CD14-positive monocyte (primary cell): ENCODE measurements at regions not wholly inside any gene's neighbourhood (a gene's known extent, or its start where the extent isn't known, plus 50 kb on each side); places are given as distances from the start of the nearest gene placed in this dataset. TPM values are rescaled to one million over a fixed set of nuclear protein-coding genes. Genes with fewer than 3 reads are reported as not detected.

Experiments
- DNase-seq, 3 donors: peaks; one replicate each; pipeline ENCODE4 v3.0.0-alpha.2; 2011 to 2022
- H2AFZ ChIP-seq: 2 replicates; pipeline ENCODE4 v1.6.0; 2012; ENCODE audit warnings: mild to moderate bottlenecking, low read depth, low read length, inconsistent platforms; ENCODE audit not compliant: insufficient read depth, poor library complexity, severe bottlenecking
- H3K27ac ChIP-seq, 2 donors: 1 replicate in 1 of 2; 2 replicates in 1 of 2; pipeline ENCODE4 v1.5.1; 2012 to 2013; ENCODE audit warnings: low read length in 2 of 2, control low read depth in 1 of 2, inconsistent platforms in 1 of 2, low read depth in 1 of 2, mild to moderate bottlenecking in 1 of 2
- H3K27me3 ChIP-seq, 2 donors: one replicate each; pipeline versions ENCODE4 v1.6.0 to v1.6.1; 2011 to 2013; ENCODE audit warnings: low read length in 2 of 2; ENCODE audit not compliant: control insufficient read depth in 2 of 2, insufficient read depth in 2 of 2
- H3K36me3 ChIP-seq, 2 donors: replicated peaks in 1 of 2; 1 replicate in 1 of 2; 2 replicates in 1 of 2; pipeline versions ENCODE4 v1.5.1 to v1.6.1; 2012 to 2013; ENCODE audit warnings: low read length in 2 of 2, control low read depth in 1 of 2, inconsistent platforms in 1 of 2, mild to moderate bottlenecking in 1 of 2; ENCODE audit not compliant: insufficient read depth in 2 of 2, control insufficient read depth in 1 of 2
- H3K4me1 ChIP-seq, 2 donors: 1 replicate in 1 of 2; 2 replicates in 1 of 2; pipeline versions ENCODE4 v1.5.1 to v1.6.1; 2012 to 2013; ENCODE audit warnings: low read length in 2 of 2, control low read depth in 1 of 2, inconsistent platforms in 1 of 2, mild to moderate bottlenecking in 1 of 2, moderate library complexity in 1 of 2; ENCODE audit not compliant: insufficient read depth in 2 of 2, control insufficient read depth in 1 of 2
- H3K4me2 ChIP-seq: replicated peaks from 2 replicates; pipeline ENCODE3; 2012; ENCODE audit warnings: low read length, moderate library complexity, mild to moderate bottlenecking; ENCODE audit not compliant: poor library complexity, severe bottlenecking; ENCODE audit errors: extremely low read depth
- H3K4me3 ChIP-seq, 3 experiments: fragments of 200-600 bp in 1 of 3; sonication (generic) in 1 of 3; replicated peaks in 1 of 3; 1 replicate in 2 of 3; 2 replicates in 1 of 3; pipeline ENCODE4 v1.5.1; 2011 to 2013; ENCODE audit warnings: low read length in 3 of 3, mild to moderate bottlenecking in 3 of 3, control low read depth in 2 of 3, low read depth in 2 of 3, inconsistent platforms in 1 of 3, moderate library complexity in 1 of 3
- H3K79me2 ChIP-seq: 2 replicates; pipeline ENCODE4 v1.6.0; 2012; ENCODE audit warnings: mild to moderate bottlenecking, control low read depth, inconsistent platforms, low read length, moderate library complexity; ENCODE audit not compliant: insufficient read depth
- H3K9ac ChIP-seq: 2 replicates; pipeline ENCODE4 v1.6.0; 2017; ENCODE audit warnings: low read length, mild to moderate bottlenecking; ENCODE audit not compliant: insufficient read depth, poor library complexity, severe bottlenecking
- H3K9me3 ChIP-seq, 2 donors: replicated peaks in 1 of 2; 1 replicate in 1 of 2; 2 replicates in 1 of 2; pipeline versions ENCODE4 v1.5.1 to v1.6.1; 2012 to 2013; ENCODE audit warnings: low read length in 2 of 2, control low read depth in 1 of 2; ENCODE audit not compliant: control insufficient read depth in 1 of 2, insufficient read depth in 1 of 2
- H4K20me1 ChIP-seq: 2 replicates; pipeline ENCODE4 v1.6.0; 2012; ENCODE audit warnings: mild to moderate bottlenecking, low read length, control low read depth, moderate library complexity; ENCODE audit not compliant: insufficient read depth
- H3K27ac Mint-ChIP-seq, 7 donors: one replicate each; pipeline ENCODE4 v1.8.0; 2020; ENCODE audit warnings: mild to moderate bottlenecking in 7 of 7, mixed read lengths in 7 of 7, moderate library complexity in 6 of 7, inconsistent platforms in 2 of 7
- H3K27me3 Mint-ChIP-seq, 3 donors: one replicate each; pipeline ENCODE4 v1.8.0; 2021 to 2022; ENCODE audit warnings: low read depth in 3 of 3, mild to moderate bottlenecking in 3 of 3, mixed read lengths in 3 of 3, moderate library complexity in 3 of 3, inconsistent platforms in 1 of 3
- H3K36me3 Mint-ChIP-seq, 2 donors: one replicate each; pipeline ENCODE4 v1.8.0; 2020; ENCODE audit warnings: mixed read lengths in 2 of 2, inconsistent platforms in 1 of 2, mild to moderate bottlenecking in 1 of 2
- H3K4me1 Mint-ChIP-seq: one replicate; pipeline ENCODE4 v1.8.0; 2020; ENCODE audit warnings: mild to moderate bottlenecking, mixed read lengths
- H3K4me3 Mint-ChIP-seq, 2 donors: one replicate each; pipeline ENCODE4 v1.8.0; 2020; ENCODE audit warnings: mild to moderate bottlenecking in 2 of 2, mixed read lengths in 2 of 2, moderate library complexity in 1 of 2
- H3K9me3 Mint-ChIP-seq, 7 donors: one replicate each; pipeline ENCODE4 v1.8.0; 2020 to 2022; ENCODE audit warnings: mixed read lengths in 7 of 7, mild to moderate bottlenecking in 6 of 7, moderate library complexity in 6 of 7, inconsistent platforms in 2 of 7
- CTCF ChIP-seq: fragments of 200-600 bp; IDR thresholded peaks from one replicate; pipeline ENCODE4 v1.8.0; 2022; ENCODE audit warnings: antibody characterized with exemption, mild to moderate bottlenecking
- WGBS: methylation state at CpG from one replicate; pipeline ENCODE4 v1.1.5; 2013; ENCODE audit warnings: missing lambda C conversion rate; ENCODE audit not compliant: insufficient coverage; 5-methylcytosine and 5-hydroxymethylcytosine counted together
- intact Hi-C, 2 donors: fragments of 100-400 bp; cut with micrococcal nuclease; formaldehyde crosslinking; loops; one replicate each; pipeline versions ENCODE4 v1.15.0 to v1.15.1; 2023
- small RNA-seq: library from RNA; depleted of rRNA; stranded (forward); fragments of <200 nt; gene quantifications from one replicate; pipeline ENCODE3, GENCODE V24; 2012; ENCODE audit warnings: low read depth; ENCODE audit not compliant: insufficient read length

GRCh38 chr1:147046189-147046862 is 108.2 kb downstream of the NBPF12 start:
- Histone ChIP-seq H3K36me3 (no peaks in the 10 kb centered on the region), H3K9me3 (no peaks in the 10 kb centered on the region), H3K27ac (no peak overlapping the region), H3K4me2 (no peak overlapping the region), H3K4me3 (no peak overlapping the region), H3K27me3 (no peaks in the 10 kb centered on the region), H3K4me1 (peaks cover 0 to 8% of the 10 kb centered on the region in 2 donors), H3K79me2 (no peaks in the 10 kb centered on the region), H4K20me1 (no peaks in the 10 kb centered on the region), H2AFZ (no peak overlapping the region), H3K9ac (no peak overlapping the region)
- peaks cover 0 to 2% (median 0%) of the 10 kb centered on the region in 3 donors for H3K27me3 Mint-ChIP-seq
- TF ChIP-seq CTCF: no peak
- DNase-seq: peak in 1 of 3 donors; percentile 6
- peaks cover 7% of the 10 kb centered on the region for H3K4me1 Mint-ChIP-seq
- intact Hi-C loops: no loop called here
- peaks cover 0 to 4% (median 0%) of the 10 kb centered on the region in 7 donors for H3K9me3 Mint-ChIP-seq
- no peak overlapping the region for H3K27ac Mint-ChIP-seq
- H3K4me3 Mint-ChIP-seq: no peak overlapping the region
- H3K36me3 Mint-ChIP-seq: no peaks in the 10 kb centered on the region
- WGBS: no CpG with 5 or more reads among the region's 1 CpG

Small RNA genes lying in the stretch of these regions (small RNA-seq; reads per million reads assigned to genes)
- not detected for gene RNU1-151P
